Ishikawa (cell line): ENCODE measurements at regions not wholly inside any gene's neighbourhood (a gene's known extent, or its start where the extent isn't known, plus 50 kb on each side); places are given as distances from the start of the nearest gene placed in this dataset.

Experiments
- CEBPB ChIP-seq: IDR thresholded peaks from 2 replicates; pipeline ENCODE4 v1.6.1; 2012
- CREB1 ChIP-seq: IDR thresholded peaks from 2 replicates; pipeline ENCODE4 v1.6.1; 2012; ENCODE audit warnings: low read depth
- EGR1 ChIP-seq: IDR thresholded peaks from 2 replicates; pipeline ENCODE4 v1.6.1; 2012
- EP300 ChIP-seq: IDR thresholded peaks from 2 replicates; pipeline ENCODE4 v1.6.1; 2012; ENCODE audit warnings: borderline replicate concordance
- FOXM1 ChIP-seq: IDR thresholded peaks from 2 replicates; pipeline ENCODE4 v1.6.1; 2012; ENCODE audit warnings: low read depth, borderline replicate concordance
- NFIC ChIP-seq: IDR thresholded peaks from 2 replicates; pipeline ENCODE4 v1.6.1; 2012
- RAD21 ChIP-seq: IDR thresholded peaks from 2 replicates; pipeline ENCODE4 v1.6.1; 2012; ENCODE audit warnings: low read depth
- TAF1 ChIP-seq: IDR thresholded peaks from 2 replicates; pipeline ENCODE4 v1.6.1; 2012; ENCODE audit warnings: low read depth, mild to moderate bottlenecking
- TCF12 ChIP-seq: IDR thresholded peaks from 2 replicates; pipeline ENCODE4 v1.6.1; 2012; ENCODE audit warnings: low read depth
- TEAD4 ChIP-seq: IDR thresholded peaks from 2 replicates; pipeline ENCODE4 v1.6.1; 2012
- YY1 ChIP-seq: IDR thresholded peaks from 2 replicates; pipeline ENCODE4 v1.6.1; 2012; ENCODE audit warnings: low read depth
- ZBTB7A ChIP-seq: IDR thresholded peaks from 2 replicates; pipeline ENCODE4 v1.6.1; 2012; ENCODE audit warnings: low read depth
- TF ChIP-seq, protein P1 (sequence below): IDR thresholded peaks from 2 replicates; pipeline ENCODE4 v1.6.1; 2012; ENCODE audit warnings: low read depth, mild to moderate bottlenecking
- TF ChIP-seq, protein P2 (sequence below): IDR thresholded peaks from 2 replicates; pipeline ENCODE4 v1.6.1; 2012
- TF ChIP-seq, protein P3 (sequence below): IDR thresholded peaks from 2 replicates; pipeline ENCODE4 v1.6.1; 2012

DNA sequence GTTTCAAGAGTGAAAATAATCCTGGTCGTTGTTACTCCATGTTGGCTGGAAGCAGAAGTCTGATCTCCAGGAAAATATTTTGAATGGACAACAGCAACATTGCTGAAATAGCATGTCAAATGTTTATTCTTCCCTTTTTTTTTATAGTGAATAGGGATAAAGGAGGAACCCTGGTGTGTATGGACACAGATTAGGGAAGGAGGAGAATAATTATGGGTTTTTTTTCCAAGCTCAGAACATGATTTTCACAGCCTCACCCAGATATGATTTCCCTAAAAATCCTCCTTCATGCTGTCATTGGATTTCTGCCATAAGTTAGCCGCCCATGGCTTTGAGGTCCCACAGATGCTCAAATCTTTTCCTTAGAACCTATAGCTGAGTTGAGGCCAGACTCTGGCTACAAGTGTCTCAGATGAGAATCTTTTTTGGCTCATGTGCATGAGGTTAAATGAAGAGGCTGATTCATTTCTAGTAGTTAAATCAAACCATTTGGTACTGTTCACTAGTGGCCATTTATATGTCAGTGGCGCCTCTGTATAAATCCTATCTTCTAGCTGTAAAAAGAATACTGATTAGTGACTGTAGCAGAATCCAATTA is 65.5 kb upstream of the LIFR start:
- no peak for TF ChIP-seq EP300
- TF ChIP-seq, protein P1, sequence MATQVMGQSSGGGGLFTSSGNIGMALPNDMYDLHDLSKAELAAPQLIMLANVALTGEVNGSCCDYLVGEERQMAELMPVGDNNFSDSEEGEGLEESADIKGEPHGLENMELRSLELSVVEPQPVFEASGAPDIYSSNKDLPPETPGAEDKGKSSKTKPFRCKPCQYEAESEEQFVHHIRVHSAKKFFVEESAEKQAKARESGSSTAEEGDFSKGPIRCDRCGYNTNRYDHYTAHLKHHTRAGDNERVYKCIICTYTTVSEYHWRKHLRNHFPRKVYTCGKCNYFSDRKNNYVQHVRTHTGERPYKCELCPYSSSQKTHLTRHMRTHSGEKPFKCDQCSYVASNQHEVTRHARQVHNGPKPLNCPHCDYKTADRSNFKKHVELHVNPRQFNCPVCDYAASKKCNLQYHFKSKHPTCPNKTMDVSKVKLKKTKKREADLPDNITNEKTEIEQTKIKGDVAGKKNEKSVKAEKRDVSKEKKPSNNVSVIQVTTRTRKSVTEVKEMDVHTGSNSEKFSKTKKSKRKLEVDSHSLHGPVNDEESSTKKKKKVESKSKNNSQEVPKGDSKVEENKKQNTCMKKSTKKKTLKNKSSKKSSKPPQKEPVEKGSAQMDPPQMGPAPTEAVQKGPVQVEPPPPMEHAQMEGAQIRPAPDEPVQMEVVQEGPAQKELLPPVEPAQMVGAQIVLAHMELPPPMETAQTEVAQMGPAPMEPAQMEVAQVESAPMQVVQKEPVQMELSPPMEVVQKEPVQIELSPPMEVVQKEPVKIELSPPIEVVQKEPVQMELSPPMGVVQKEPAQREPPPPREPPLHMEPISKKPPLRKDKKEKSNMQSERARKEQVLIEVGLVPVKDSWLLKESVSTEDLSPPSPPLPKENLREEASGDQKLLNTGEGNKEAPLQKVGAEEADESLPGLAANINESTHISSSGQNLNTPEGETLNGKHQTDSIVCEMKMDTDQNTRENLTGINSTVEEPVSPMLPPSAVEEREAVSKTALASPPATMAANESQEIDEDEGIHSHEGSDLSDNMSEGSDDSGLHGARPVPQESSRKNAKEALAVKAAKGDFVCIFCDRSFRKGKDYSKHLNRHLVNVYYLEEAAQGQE, result no peak
- no peak for TF ChIP-seq TEAD4
- no peak for TF ChIP-seq NFIC
- no peak for TF ChIP-seq CEBPB
- TF ChIP-seq, protein P2, sequence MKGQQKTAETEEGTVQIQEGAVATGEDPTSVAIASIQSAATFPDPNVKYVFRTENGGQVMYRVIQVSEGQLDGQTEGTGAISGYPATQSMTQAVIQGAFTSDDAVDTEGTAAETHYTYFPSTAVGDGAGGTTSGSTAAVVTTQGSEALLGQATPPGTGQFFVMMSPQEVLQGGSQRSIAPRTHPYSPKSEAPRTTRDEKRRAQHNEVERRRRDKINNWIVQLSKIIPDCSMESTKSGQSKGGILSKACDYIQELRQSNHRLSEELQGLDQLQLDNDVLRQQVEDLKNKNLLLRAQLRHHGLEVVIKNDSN, result no peak
- TF ChIP-seq, protein P3, sequence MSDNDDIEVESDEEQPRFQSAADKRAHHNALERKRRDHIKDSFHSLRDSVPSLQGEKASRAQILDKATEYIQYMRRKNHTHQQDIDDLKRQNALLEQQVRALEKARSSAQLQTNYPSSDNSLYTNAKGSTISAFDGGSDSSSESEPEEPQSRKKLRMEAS, result no peak
- no peak for TF ChIP-seq CREB1
- no peak for TF ChIP-seq YY1
- no peak for TF ChIP-seq TCF12
- TF ChIP-seq TAF1, result no peak
- TF ChIP-seq FOXM1, result no peak
- no peak for TF ChIP-seq RAD21
- TF ChIP-seq ZBTB7A, result no peak
- TF ChIP-seq EGR1, result no peak

DNA sequence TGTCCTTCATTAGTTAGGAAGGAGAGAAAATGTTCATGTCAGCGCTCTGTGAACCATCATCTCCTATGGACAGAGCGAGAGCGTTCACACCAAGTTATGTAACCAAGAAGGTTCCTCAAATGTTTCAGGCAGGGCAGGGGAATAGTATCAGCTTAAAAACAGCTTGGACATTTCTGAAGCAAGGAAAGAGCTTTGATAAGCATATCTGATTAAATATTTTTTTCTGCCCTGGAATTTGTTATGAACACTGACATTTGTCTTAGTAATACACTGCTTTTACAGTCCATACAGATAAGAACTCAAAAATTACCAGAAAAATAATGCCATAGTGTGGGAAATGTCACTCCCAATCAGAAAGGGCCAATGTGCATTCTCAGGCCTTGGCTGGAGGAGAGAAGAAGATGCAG is 66.3 kb upstream of the LIFR start:
- TF ChIP-seq TAF1 (no peak), CEBPB (no peak), YY1 (no peak), FOXM1 (no peak), NFIC (no peak), ZBTB7A (no peak), RAD21 (no peak), EP300 (no peak), CREB1 (no peak), EGR1 (no peak), TEAD4 (no peak), TCF12 (no peak)
- TF ChIP-seq, protein P3, result no peak
- TF ChIP-seq, protein P1, result no peak
- TF ChIP-seq, protein P2, result no peak

DNA sequence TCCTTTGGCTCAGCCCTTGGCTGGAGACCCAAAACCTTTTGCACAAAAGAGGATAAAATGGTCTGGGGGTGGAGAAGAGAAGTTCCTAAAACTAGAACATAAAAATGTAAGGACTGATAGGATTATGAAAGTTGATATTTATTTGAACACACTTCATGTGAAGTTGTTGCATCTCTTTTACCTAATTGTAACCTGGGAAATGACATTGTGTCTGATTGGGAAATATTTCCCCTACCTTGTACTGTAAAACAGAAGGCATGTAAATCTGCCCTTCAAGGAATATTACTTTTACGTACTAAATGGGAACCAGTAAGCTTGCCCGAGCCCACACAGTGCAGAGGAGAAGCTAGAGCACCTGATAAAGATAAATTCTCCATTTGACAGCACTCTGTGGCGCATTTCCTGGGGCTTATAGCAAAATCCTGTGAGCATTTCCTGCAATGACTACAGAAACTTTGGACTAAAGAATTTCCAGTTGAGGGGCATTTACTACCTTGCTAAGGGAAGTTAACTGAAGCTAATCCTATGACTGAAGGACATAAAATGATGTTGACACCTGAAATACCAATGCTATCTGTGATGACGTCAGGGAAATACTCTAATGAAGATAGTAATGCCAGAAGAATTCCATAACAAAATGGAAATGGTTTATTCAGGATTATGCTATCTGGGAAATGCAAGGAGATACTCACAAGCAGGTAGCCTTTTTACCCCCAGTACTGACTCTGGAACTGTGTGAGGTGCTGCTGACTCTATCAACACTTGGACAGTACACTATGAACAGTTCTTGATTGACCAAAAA is 78.3 kb upstream of the LIFR start:
- no peak for TF ChIP-seq EP300
- TF ChIP-seq, protein P1, result no peak
- no peak for TF ChIP-seq CREB1
- no peak for TF ChIP-seq TCF12
- TF ChIP-seq TAF1, result no peak
- TF ChIP-seq, protein P3, result no peak
- no peak for TF ChIP-seq RAD21
- no peak for TF ChIP-seq FOXM1
- TF ChIP-seq ZBTB7A, result no peak
- TF ChIP-seq EGR1, result no peak
- no peak for TF ChIP-seq CEBPB
- TF ChIP-seq YY1, result no peak
- TF ChIP-seq, protein P2, result no peak
- no peak for TF ChIP-seq TEAD4
- no peak for TF ChIP-seq NFIC
